ENCODE measurements at regions not wholly inside any gene's neighbourhood (a gene's known extent, or its start where the extent isn't known, plus 50 kb on each side); places are given as distances from the start of the nearest gene placed in this dataset.

DNA sequence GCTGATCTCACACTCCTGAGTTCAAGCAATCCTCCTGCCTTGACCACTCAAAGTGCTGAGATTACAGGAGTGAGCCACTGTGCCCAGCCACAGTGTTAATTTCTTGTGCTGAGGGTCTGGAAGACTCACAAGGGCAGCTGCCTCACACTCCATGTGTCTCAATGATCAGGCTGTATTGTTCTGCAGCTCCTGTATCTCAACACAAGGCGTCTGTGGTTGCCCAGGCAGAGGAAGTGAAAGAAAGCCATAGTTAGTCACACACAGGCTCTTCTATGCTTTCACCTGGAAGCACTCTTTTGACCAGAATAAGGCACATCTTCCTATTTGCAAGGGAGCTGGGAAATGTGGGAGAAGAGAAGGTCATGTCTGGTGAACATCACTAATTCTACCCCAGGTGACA, 107.3 kb upstream of the ZNF507 start:
- no peaks in the 10 kb centered on the region for H3K9me3 ChIP-seq
- TF ChIP-seq, protein P1, sequence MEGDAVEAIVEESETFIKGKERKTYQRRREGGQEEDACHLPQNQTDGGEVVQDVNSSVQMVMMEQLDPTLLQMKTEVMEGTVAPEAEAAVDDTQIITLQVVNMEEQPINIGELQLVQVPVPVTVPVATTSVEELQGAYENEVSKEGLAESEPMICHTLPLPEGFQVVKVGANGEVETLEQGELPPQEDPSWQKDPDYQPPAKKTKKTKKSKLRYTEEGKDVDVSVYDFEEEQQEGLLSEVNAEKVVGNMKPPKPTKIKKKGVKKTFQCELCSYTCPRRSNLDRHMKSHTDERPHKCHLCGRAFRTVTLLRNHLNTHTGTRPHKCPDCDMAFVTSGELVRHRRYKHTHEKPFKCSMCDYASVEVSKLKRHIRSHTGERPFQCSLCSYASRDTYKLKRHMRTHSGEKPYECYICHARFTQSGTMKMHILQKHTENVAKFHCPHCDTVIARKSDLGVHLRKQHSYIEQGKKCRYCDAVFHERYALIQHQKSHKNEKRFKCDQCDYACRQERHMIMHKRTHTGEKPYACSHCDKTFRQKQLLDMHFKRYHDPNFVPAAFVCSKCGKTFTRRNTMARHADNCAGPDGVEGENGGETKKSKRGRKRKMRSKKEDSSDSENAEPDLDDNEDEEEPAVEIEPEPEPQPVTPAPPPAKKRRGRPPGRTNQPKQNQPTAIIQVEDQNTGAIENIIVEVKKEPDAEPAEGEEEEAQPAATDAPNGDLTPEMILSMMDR (IDR thresholded peaks at IDR 0.05) = no peak
- no peak for TF ChIP-seq POLR2A (IDR thresholded peaks at IDR 0.05)
- no peak overlapping the region for H3K27ac ChIP-seq
- no peaks in the 10 kb centered on the region for H3K36me3 ChIP-seq (ENCODE audit: low read depth, missing control alignments)
- WGBS, 2 donors = 71 to 77% methylated on average over 1 of the region's 1 CpG
- H3K4me1 ChIP-seq = no peaks in the 10 kb centered on the region
- no peak overlapping the region for H3K4me3 ChIP-seq
- no peaks in the 10 kb centered on the region for H3K27me3 ChIP-seq
- DNase-seq = no peak
- intact Hi-C loops (cut with DNase I; ENCODE audit: low total_unique reads) = no loop called here

DNA sequence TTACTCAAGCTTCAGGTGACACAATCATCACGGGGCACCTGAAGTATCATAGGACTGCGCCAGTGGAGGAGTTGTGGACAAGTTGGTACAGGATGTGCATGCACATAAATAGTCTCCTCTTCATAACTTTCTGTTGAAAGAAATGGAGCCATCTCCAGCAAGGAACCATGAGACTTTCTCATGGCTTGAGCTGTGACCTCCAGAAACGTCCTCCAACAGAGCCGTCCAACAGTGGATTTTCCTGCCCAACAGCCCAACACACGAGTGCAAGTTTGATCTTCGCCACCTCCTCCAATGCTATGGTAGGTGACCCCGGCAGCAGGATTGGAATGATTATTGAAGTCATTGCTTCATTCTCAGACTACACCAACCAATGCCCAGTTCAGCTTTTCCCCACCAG, 105.1 kb upstream of the ZNF507 start:
- no peaks in the 10 kb centered on the region for H3K9me3 ChIP-seq
- H3K36me3 ChIP-seq (ENCODE audit: low read depth, missing control alignments) = no peaks in the 10 kb centered on the region
- intact Hi-C loops (cut with DNase I; ENCODE audit: low total_unique reads) = no loop called here
- no peak overlapping the region for H3K4me3 ChIP-seq
- WGBS, 2 donors = 90 to 96% methylated on average over 7 of the region's 7 CpGs
- H3K4me1 ChIP-seq = no peaks in the 10 kb centered on the region
- H3K27ac ChIP-seq = no peak overlapping the region
- TF ChIP-seq, protein P1 (IDR thresholded peaks at IDR 0.05) = no peak
- no peak for TF ChIP-seq POLR2A (IDR thresholded peaks at IDR 0.05)
- no peaks in the 10 kb centered on the region for H3K27me3 ChIP-seq
- DNase-seq = no peak

DNA sequence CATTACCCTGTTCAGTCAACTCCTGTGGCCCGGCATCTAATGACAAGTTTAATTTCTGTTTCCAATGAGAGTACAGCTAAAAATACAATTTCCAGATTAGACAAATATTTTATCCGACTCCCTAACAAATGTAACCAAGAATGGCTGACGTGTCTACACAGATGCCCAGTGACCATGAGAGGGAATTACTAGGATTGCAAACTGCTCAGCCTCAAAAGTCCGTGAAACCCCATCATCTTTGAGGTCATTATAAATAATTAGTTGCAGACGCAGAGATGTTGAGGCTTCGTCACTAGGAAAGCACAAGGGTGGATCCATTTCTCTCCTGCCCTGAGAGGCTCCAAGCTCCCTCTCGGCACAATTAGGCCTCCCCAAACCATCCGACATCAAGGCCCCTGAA, 104.1 kb upstream of the ZNF507 start:
- intact Hi-C loops (cut with DNase I; ENCODE audit: low total_unique reads) = no loop called here
- no peak for TF ChIP-seq POLR2A (IDR thresholded peaks at IDR 0.05)
- TF ChIP-seq, protein P1 (IDR thresholded peaks at IDR 0.05) = no peak
- Histone ChIP-seq H3K9me3 (no peaks in the 10 kb centered on the region), H3K36me3 (ENCODE audit: low read depth, missing control alignments) (no peaks in the 10 kb centered on the region), H3K4me3 (no peak overlapping the region), H3K27ac (no peak overlapping the region), H3K4me1 (no peaks in the 10 kb centered on the region), H3K27me3 (no peaks in the 10 kb centered on the region)
- WGBS, 2 donors = 72 to 83% methylated on average over 8 of the region's 8 CpGs
- no peak for DNase-seq

DNA sequence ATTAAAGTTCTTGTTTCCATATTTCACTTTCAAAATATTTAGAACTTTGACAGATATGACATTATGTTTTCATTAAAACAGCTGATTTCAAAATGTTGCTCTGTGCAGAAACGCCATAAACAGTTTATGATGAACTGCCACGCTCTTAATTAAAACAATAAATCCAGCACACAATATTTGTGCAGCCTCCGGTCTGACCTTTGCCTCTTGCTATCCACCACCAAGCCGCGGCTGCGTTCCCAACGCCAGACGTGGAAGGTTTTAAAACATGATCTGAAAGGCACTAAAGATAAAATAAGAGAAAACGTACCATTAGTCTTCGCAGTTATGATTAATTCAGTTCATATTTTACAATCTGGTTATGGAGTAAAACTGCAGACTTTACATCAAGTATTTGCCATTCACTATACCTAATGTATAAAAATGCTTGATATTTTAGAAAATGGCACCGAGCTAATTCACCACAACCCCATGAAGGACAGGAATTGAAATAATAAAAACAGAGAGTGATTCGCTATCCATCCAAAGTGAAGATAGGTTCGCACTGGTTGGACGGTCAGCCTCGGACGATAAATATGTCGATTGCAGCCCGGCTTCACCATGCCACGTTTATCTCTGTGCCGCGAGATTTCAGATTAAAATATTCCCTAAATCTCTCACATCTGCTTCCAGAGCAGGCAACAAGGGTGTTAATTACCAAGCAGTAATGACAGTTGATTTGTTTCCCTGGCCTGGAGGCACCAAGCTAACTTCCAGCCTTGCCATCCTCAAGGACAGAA, 103.3 kb upstream of the ZNF507 start:
- no peaks in the 10 kb centered on the region for H3K36me3 ChIP-seq (ENCODE audit: low read depth, missing control alignments)
- no peaks in the 10 kb centered on the region for H3K9me3 ChIP-seq
- no peaks in the 10 kb centered on the region for H3K4me1 ChIP-seq
- no peak overlapping the region for H3K27ac ChIP-seq
- TF ChIP-seq, protein P1 (IDR thresholded peaks at IDR 0.05) = no peak
- no peak for TF ChIP-seq POLR2A (IDR thresholded peaks at IDR 0.05)
- no peaks in the 10 kb centered on the region for H3K27me3 ChIP-seq
- 52 to 64% methylated on average over 21 of the region's 21 CpGs for WGBS, 2 donors
- DNase-seq = no peak
- intact Hi-C loops (cut with DNase I; ENCODE audit: low total_unique reads) = no loop called here
- no peak overlapping the region for H3K4me3 ChIP-seq

DNA sequence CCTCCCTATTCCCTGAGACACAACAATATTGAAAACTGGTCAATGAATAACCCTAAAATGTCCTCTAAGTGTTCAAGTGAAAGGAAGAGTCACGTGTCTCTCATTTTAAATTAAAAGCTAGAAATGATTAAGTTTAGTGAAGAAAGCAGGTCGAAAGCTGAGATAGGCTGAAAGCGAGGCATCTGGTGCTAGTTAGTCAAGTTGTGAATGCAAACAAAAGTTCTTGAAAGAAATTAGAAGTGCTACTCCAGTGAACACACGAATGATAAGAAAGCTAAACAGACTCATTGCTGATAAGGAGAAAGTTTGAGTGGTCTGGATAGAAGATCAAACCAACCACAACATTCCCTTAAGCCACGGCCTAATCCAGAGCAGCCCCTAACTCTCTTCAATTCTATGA, 99.4 kb upstream of the ZNF507 start:
- WGBS, 2 donors = 60 to 68% methylated on average over 5 of the region's 5 CpGs
- Histone ChIP-seq H3K36me3 (ENCODE audit: low read depth, missing control alignments) (no peaks in the 10 kb centered on the region), H3K27me3 (no peaks in the 10 kb centered on the region), H3K27ac (no peak overlapping the region), H3K4me1 (no peaks in the 10 kb centered on the region), H3K9me3 (no peaks in the 10 kb centered on the region), H3K4me3 (no peak overlapping the region)
- DNase-seq = no peak
- intact Hi-C loops (cut with DNase I; ENCODE audit: low total_unique reads) = no loop called here
- no peak for TF ChIP-seq POLR2A (IDR thresholded peaks at IDR 0.05)
- TF ChIP-seq, protein P1 (IDR thresholded peaks at IDR 0.05) = no peak
